ENCODE measurements at regions not wholly inside any gene's neighbourhood (a gene's known extent, or its start where the extent isn't known, plus 50 kb on each side); places are given as distances from the start of the nearest gene placed in this dataset.

DNA sequence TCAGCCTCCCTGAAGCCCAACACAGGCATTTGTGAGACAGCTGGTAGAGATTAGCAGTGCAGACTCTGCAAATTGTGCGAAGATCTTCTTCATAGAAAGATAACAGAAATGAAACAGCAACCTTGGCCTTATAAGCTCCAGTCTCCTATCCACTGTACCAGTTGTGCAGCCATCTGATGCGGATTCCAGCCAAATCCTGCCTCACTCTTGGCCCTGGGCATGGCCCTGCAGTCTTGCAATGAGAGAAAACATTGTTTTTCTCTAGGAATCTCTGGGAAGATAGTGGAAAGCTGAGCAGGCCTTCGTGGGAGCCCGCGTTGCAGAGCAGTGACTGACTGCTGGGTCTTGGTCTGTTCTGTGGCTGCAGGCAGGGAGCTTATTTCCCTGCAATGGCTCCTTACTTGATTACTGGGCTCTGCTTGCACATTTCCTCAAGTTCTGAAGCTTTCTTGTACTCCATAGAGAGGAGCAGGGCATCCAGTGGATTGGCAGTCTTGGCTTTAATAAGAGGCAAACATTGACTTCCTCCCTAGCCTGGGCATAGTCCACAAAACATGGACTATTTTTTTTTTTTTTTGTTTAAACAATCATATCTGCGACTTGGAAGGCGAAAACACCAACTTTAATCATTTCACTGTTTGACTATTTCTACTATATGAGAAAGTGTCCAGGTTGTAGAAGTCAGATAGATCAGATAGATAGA lies 193.0 kb downstream of the ACTR3 start:
- intact Hi-C loops (cut with DNase I; ENCODE audit: low total_unique reads): no loop called here
- H3K4me3 ChIP-seq: no peak overlapping the region
- H3K9me3 ChIP-seq: no peaks in the 10 kb centered on the region
- no peaks in the 10 kb centered on the region for H3K27me3 ChIP-seq
- H3K36me3 ChIP-seq: no peaks in the 10 kb centered on the region
- DNase-seq (ENCODE audit: low spot score in 2 of 2): no peak
- TF ChIP-seq, protein P1, sequence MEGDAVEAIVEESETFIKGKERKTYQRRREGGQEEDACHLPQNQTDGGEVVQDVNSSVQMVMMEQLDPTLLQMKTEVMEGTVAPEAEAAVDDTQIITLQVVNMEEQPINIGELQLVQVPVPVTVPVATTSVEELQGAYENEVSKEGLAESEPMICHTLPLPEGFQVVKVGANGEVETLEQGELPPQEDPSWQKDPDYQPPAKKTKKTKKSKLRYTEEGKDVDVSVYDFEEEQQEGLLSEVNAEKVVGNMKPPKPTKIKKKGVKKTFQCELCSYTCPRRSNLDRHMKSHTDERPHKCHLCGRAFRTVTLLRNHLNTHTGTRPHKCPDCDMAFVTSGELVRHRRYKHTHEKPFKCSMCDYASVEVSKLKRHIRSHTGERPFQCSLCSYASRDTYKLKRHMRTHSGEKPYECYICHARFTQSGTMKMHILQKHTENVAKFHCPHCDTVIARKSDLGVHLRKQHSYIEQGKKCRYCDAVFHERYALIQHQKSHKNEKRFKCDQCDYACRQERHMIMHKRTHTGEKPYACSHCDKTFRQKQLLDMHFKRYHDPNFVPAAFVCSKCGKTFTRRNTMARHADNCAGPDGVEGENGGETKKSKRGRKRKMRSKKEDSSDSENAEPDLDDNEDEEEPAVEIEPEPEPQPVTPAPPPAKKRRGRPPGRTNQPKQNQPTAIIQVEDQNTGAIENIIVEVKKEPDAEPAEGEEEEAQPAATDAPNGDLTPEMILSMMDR (IDR thresholded peaks at IDR 0.05): no peak
- TF ChIP-seq POLR2AphosphoS5 (IDR thresholded peaks at IDR 0.05): no peak
- TF ChIP-seq POLR2A (IDR thresholded peaks at IDR 0.05): no peak
- H3K27ac ChIP-seq: no peak overlapping the region
- H3K4me1 ChIP-seq: no peaks in the 10 kb centered on the region

DNA sequence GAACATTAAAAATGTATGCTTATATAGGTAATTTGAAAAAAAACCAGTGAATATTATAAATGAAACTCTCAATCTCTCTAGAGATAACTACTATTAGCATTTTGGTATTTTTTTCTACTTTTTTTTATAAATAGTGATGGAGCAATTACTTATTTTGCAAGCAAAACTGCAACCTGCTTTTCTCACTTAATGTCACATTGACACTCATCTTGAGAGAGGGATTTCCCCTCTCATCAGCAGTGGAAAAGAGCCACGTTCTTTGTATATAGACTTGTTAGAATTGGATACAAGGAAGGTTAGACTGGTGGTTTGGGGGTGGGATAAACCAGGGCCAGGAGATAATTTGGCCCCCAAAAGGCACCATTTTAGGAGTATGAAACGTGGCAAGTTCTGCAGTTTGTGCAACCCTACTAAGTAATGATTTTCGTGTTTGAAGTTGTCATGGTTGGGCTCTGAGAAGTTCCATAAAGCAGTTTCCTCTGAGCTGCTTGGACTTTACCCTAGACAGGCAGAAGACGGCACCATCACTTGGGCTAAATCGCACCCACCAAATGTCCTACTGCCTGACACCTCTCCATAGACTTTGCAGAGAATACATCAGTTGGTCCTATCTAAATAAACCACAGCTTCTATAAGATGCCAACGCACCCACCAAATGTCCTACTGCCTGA lies 194.0 kb downstream of the ACTR3 start:
- no peaks in the 10 kb centered on the region for H3K36me3 ChIP-seq

DNA sequence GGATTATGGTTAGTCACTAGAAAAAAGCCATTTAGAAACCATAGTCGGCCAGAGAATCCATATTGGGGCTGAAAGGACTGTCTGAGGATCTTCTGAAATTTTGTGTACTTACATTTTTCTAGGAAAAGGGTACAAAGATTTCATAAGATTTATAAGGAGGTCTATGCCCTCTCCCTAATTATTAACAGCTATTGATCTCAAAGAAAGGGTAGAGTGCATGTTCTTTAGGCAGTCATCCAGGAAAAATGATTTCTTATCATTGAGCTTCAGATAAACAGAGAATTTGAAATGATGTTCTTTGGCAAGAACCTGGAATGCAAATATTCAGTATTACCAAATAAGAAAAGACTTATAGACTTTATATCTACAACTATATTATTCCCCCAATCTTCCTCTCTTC lies 195.3 kb downstream of the ACTR3 start:
- intact Hi-C loops (cut with DNase I; ENCODE audit: low total_unique reads): no loop called here
- H3K27me3 ChIP-seq: no peaks in the 10 kb centered on the region
- no peak overlapping the region for H3K27ac ChIP-seq
- no peaks in the 10 kb centered on the region for H3K36me3 ChIP-seq
- TF ChIP-seq, protein P1 (IDR thresholded peaks at IDR 0.05): no peak
- TF ChIP-seq POLR2A (IDR thresholded peaks at IDR 0.05): no peak
- TF ChIP-seq POLR2AphosphoS5 (IDR thresholded peaks at IDR 0.05): no peak
- no peak for DNase-seq (ENCODE audit: low spot score in 2 of 2)
- no peaks in the 10 kb centered on the region for H3K9me3 ChIP-seq
- H3K4me3 ChIP-seq: no peak overlapping the region
- H3K4me1 ChIP-seq: no peaks in the 10 kb centered on the region

More for the DNA sequence above, 194.0 kb downstream of the ACTR3 start:
- H3K27ac ChIP-seq: no peak overlapping the region
- no peak for DNase-seq (ENCODE audit: low spot score in 2 of 2)
- no peak overlapping the region for H3K4me3 ChIP-seq
- TF ChIP-seq POLR2A (IDR thresholded peaks at IDR 0.05): no peak
- TF ChIP-seq POLR2AphosphoS5 (IDR thresholded peaks at IDR 0.05): no peak
- TF ChIP-seq, protein P1 (IDR thresholded peaks at IDR 0.05): no peak
- no peaks in the 10 kb centered on the region for H3K4me1 ChIP-seq
- H3K27me3 ChIP-seq: no peaks in the 10 kb centered on the region
- intact Hi-C loops (cut with DNase I; ENCODE audit: low total_unique reads): no loop called here
- H3K9me3 ChIP-seq: no peaks in the 10 kb centered on the region

DNA sequence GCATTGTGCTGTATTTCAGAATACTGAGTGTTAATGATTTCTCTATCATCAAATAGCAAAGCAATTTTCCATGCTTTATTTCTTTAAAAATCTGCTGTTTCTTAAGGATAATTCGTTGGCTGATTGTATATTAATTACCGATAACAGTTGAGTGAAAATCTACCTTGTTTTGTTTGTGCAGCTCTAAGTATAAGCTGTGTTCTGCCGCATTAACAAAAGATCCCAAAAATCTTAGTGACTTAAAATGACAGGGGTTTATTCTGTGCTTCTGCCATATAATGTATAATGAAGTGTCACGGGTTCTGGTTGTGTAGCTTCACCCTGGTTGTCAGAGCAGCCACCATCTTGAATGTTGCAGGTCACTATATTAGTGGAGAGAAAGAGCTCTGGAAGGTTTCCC lies 196.1 kb downstream of the ACTR3 start:
- H3K36me3 ChIP-seq: no peaks in the 10 kb centered on the region
- TF ChIP-seq POLR2A (IDR thresholded peaks at IDR 0.05): no peak
- TF ChIP-seq POLR2AphosphoS5 (IDR thresholded peaks at IDR 0.05): no peak
- TF ChIP-seq, protein P1 (IDR thresholded peaks at IDR 0.05): no peak
- intact Hi-C loops (cut with DNase I; ENCODE audit: low total_unique reads): no loop called here

DNA sequence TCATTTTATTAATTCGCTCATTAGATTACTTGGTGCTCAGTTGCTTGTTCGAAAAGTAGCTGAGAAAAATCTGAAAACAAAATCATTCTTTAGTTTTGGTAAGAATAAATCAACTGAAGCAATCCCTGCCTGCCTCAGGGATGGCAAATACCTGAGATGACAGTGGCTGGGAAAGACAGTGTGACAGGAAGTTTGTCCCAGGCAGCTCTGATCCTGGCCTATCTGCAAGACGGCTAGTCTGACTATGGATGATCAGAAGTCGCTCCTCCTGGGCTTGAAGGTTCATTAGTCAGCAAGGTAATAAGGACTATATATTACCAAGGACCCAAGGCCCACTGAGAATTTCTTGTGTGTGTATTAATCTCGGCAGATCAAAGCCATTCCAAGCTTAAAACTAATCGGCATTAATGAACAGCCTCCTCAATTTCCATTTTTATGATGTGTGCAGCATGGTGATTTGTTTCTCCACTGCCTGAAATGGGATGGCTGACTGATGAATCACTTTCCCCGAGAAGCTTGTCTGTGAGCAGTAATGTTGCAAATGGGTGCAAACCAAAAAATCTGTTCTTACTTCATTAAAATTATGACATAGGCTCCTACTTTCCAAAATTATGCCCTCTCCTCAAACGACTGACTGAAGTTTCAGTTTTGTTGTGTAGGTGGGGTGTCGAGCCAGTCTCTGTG lies 199.9 kb downstream of the ACTR3 start:
- Histone ChIP-seq H3K4me1 (no peaks in the 10 kb centered on the region), H3K27me3 (no peaks in the 10 kb centered on the region), H3K9me3 (peaks cover 0 to 5% of the 10 kb centered on the region in 2 donors), H3K4me3 (no peak overlapping the region), H3K36me3 (no peaks in the 10 kb centered on the region), H3K27ac (no peak overlapping the region)
- intact Hi-C loops (cut with DNase I; ENCODE audit: low total_unique reads): no loop called here
- no peak for DNase-seq (ENCODE audit: low spot score in 2 of 2)
- TF ChIP-seq POLR2AphosphoS5 (IDR thresholded peaks at IDR 0.05): no peak
- TF ChIP-seq, protein P1 (IDR thresholded peaks at IDR 0.05): no peak
- TF ChIP-seq POLR2A (IDR thresholded peaks at IDR 0.05): no peak

More for the DNA sequence above, 196.1 kb downstream of the ACTR3 start:
- H3K4me1 ChIP-seq: no peaks in the 10 kb centered on the region
- no peak for DNase-seq (ENCODE audit: low spot score in 2 of 2)
- no peaks in the 10 kb centered on the region for H3K9me3 ChIP-seq
- no peaks in the 10 kb centered on the region for H3K27me3 ChIP-seq
- no peak overlapping the region for H3K27ac ChIP-seq
- no peak overlapping the region for H3K4me3 ChIP-seq
